Stimulated activated effector memory CD8-positive, alpha-beta T cell treated with anti-CD3 and anti-CD28 coated beads, Interleukin-12 subunit alpha, Interleukin-12 subunit beta, amount 100 ng/mL, for 72 hours (primary cell): ENCODE measurements at regions not wholly inside any gene's neighbourhood (a gene's known extent, or its start where the extent isn't known, plus 50 kb on each side); places are given as distances from the start of the nearest gene placed in this dataset.

Experiments
- ATAC-seq: fragments of 150-1000 bp; cut with Tn5 transposase; 2 replicates; pipeline ENCODE4 v1.10.0; 2021
- DNase-seq, 2 donors: peaks; one replicate each; pipeline ENCODE4 v3.0.0; 2021 to 2022; ENCODE audit warnings: low spot score in 2 of 2
- H3K27ac Mint-ChIP-seq: one replicate; pipeline ENCODE4 v1.8.0; 2022; ENCODE audit warnings: mild to moderate bottlenecking, mixed read lengths
- H3K36me3 Mint-ChIP-seq: one replicate; pipeline ENCODE4 v1.8.0; 2022; ENCODE audit warnings: mild to moderate bottlenecking, mixed read lengths
- H3K4me1 Mint-ChIP-seq: one replicate; pipeline ENCODE4 v1.8.0; 2022; ENCODE audit warnings: mixed read lengths
- H3K4me3 Mint-ChIP-seq: one replicate; pipeline ENCODE4 v1.8.0; 2022; ENCODE audit warnings: mild to moderate bottlenecking, mixed read lengths
- H3K9me3 Mint-ChIP-seq: one replicate; pipeline ENCODE4 v1.8.0; 2022; ENCODE audit warnings: mixed read lengths

GRCh38 chr13:43978688-43979087 is 99.0 kb downstream of the LACC1 start:
- ATAC-seq (no peak), DNase-seq (no peak)
- no peaks in the 10 kb centered on the region for H3K9me3 Mint-ChIP-seq
- H3K36me3 Mint-ChIP-seq = no peaks in the 10 kb centered on the region
- H3K27ac Mint-ChIP-seq = no peak overlapping the region
- H3K4me3 Mint-ChIP-seq = no peak overlapping the region
- H3K4me1 Mint-ChIP-seq = no peaks in the 10 kb centered on the region

GRCh38 chr13:43979492-43979891 is 99.8 kb downstream of the LACC1 start:
- no peak for ATAC-seq
- DNase-seq = no peak
- Mint-ChIP-seq H3K4me3 (no peak overlapping the region), H3K4me1 (no peaks in the 10 kb centered on the region), H3K36me3 (no peaks in the 10 kb centered on the region), H3K27ac (no peak overlapping the region), H3K9me3 (no peaks in the 10 kb centered on the region)

GRCh38 chr13:43980587-43980986 is 100.9 kb downstream of the LACC1 start:
- no peaks in the 10 kb centered on the region for H3K4me1 Mint-ChIP-seq
- no peaks in the 10 kb centered on the region for H3K9me3 Mint-ChIP-seq
- no peak for DNase-seq
- H3K4me3 Mint-ChIP-seq = no peak overlapping the region
- no peaks in the 10 kb centered on the region for H3K36me3 Mint-ChIP-seq
- H3K27ac Mint-ChIP-seq = no peak overlapping the region
- ATAC-seq = no peak

- H3K4me3 Mint-ChIP-seq = no peak overlapping the region
- H3K27ac Mint-ChIP-seq = no peak overlapping the region
- no peaks in the 10 kb centered on the region for H3K36me3 Mint-ChIP-seq
- H3K4me1 Mint-ChIP-seq = no peaks in the 10 kb centered on the region
- no peaks in the 10 kb centered on the region for H3K9me3 Mint-ChIP-seq
- ATAC-seq = no peak
- DNase-seq = no peak
Observed at GRCh38 chr13:43981091-43981490, 101.4 kb downstream of the LACC1 start.

- no peak overlapping the region for H3K27ac Mint-ChIP-seq
Observed at GRCh38 chr13:43981512-43982301, 102.0 kb downstream of the LACC1 start.

GRCh38 chr13:43983373-43983772 is 103.7 kb downstream of the LACC1 start:
- H3K27ac Mint-ChIP-seq = no peak overlapping the region
- H3K4me3 Mint-ChIP-seq = no peak overlapping the region
- H3K36me3 Mint-ChIP-seq = no peaks in the 10 kb centered on the region
- DNase-seq (no peak), ATAC-seq (no peak)
- no peaks in the 10 kb centered on the region for H3K9me3 Mint-ChIP-seq
- no peaks in the 10 kb centered on the region for H3K4me1 Mint-ChIP-seq

More at GRCh38 chr13:43981512-43982301, 102.0 kb downstream of the LACC1 start:
- Mint-ChIP-seq H3K4me1 (no peaks in the 10 kb centered on the region), H3K9me3 (no peaks in the 10 kb centered on the region), H3K36me3 (no peaks in the 10 kb centered on the region), H3K4me3 (no peak overlapping the region)
- no peak for DNase-seq
- no peak for ATAC-seq

GRCh38 chr13:43984292-43984691 is 104.6 kb downstream of the LACC1 start:
- DNase-seq (no peak), ATAC-seq (no peak)
- Mint-ChIP-seq H3K27ac (no peak overlapping the region), H3K9me3 (no peaks in the 10 kb centered on the region), H3K36me3 (no peaks in the 10 kb centered on the region), H3K4me3 (no peak overlapping the region), H3K4me1 (no peaks in the 10 kb centered on the region)

GRCh38 chr13:43985422-43986072 is 105.8 kb downstream of the LACC1 start:
- H3K4me3 Mint-ChIP-seq = no peak overlapping the region

GRCh38 chr13:43986421-43986981 is 106.8 kb downstream of the LACC1 start:
- ATAC-seq (no peak), DNase-seq (no peak)
- no peak overlapping the region for H3K4me3 Mint-ChIP-seq

More at GRCh38 chr13:43985422-43986072, 105.8 kb downstream of the LACC1 start:
- H3K9me3 Mint-ChIP-seq = no peaks in the 10 kb centered on the region
- DNase-seq = no peak
- no peaks in the 10 kb centered on the region for H3K4me1 Mint-ChIP-seq
- no peak overlapping the region for H3K27ac Mint-ChIP-seq
- no peak for ATAC-seq
- no peaks in the 10 kb centered on the region for H3K36me3 Mint-ChIP-seq

GRCh38 chr13:43988302-43988701 is 108.6 kb downstream of the LACC1 start:
- H3K4me3 Mint-ChIP-seq = no peak overlapping the region
- H3K36me3 Mint-ChIP-seq = no peaks in the 10 kb centered on the region
- no peak overlapping the region for H3K27ac Mint-ChIP-seq
- H3K9me3 Mint-ChIP-seq = no peaks in the 10 kb centered on the region
- no peaks in the 10 kb centered on the region for H3K4me1 Mint-ChIP-seq
- ATAC-seq = no peak
- DNase-seq = no peak

More at GRCh38 chr13:43986421-43986981, 106.8 kb downstream of the LACC1 start:
- H3K4me1 Mint-ChIP-seq = no peaks in the 10 kb centered on the region
- no peaks in the 10 kb centered on the region for H3K9me3 Mint-ChIP-seq
- H3K27ac Mint-ChIP-seq = no peak overlapping the region
- H3K36me3 Mint-ChIP-seq = no peaks in the 10 kb centered on the region

- no peaks in the 10 kb centered on the region for H3K36me3 Mint-ChIP-seq
- peaks cover 1% of the 10 kb centered on the region for H3K9me3 Mint-ChIP-seq
- DNase-seq (no peak), ATAC-seq (no peak)
- H3K27ac Mint-ChIP-seq = no peak overlapping the region
- no peak overlapping the region for H3K4me3 Mint-ChIP-seq
- H3K4me1 Mint-ChIP-seq = no peaks in the 10 kb centered on the region
Observed at GRCh38 chr13:43990021-43990420, 110.3 kb downstream of the LACC1 start.

GRCh38 chr13:43990829-43991228 is 111.1 kb downstream of the LACC1 start:
- Mint-ChIP-seq H3K4me1 (no peaks in the 10 kb centered on the region), H3K36me3 (no peaks in the 10 kb centered on the region), H3K4me3 (no peak overlapping the region), H3K9me3 (peaks cover 3% of the 10 kb centered on the region), H3K27ac (no peak overlapping the region)
- no peak for ATAC-seq
- DNase-seq = no peak

GRCh38 chr13:43991773-43992201 is 112.1 kb downstream of the LACC1 start:
- Mint-ChIP-seq H3K9me3 (peaks cover 3% of the 10 kb centered on the region), H3K27ac (no peak overlapping the region), H3K4me3 (no peak overlapping the region), H3K4me1 (no peaks in the 10 kb centered on the region), H3K36me3 (no peaks in the 10 kb centered on the region)
- DNase-seq = no peak
- ATAC-seq = no peak

- Mint-ChIP-seq H3K4me1 (no peaks in the 10 kb centered on the region), H3K36me3 (no peaks in the 10 kb centered on the region), H3K27ac (no peak overlapping the region), H3K9me3 (peaks cover 3% of the 10 kb centered on the region), H3K4me3 (no peak overlapping the region)
- ATAC-seq (no peak), DNase-seq (no peak)
Observed at GRCh38 chr13:43992211-43992610, 112.5 kb downstream of the LACC1 start.

GRCh38 chr13:43994999-43995859 is 115.5 kb downstream of the LACC1 start:
- Mint-ChIP-seq H3K4me3 (no peak overlapping the region), H3K4me1 (no peaks in the 10 kb centered on the region), H3K9me3 (peaks cover 3% of the 10 kb centered on the region), H3K27ac (no peak overlapping the region), H3K36me3 (no peaks in the 10 kb centered on the region)
- ATAC-seq = no peak
- no peak for DNase-seq
